ENCODE measurements at regions not wholly inside any gene's neighbourhood (a gene's known extent, or its start where the extent isn't known, plus 50 kb on each side); places are given as distances from the start of the nearest gene placed in this dataset.

DNA sequence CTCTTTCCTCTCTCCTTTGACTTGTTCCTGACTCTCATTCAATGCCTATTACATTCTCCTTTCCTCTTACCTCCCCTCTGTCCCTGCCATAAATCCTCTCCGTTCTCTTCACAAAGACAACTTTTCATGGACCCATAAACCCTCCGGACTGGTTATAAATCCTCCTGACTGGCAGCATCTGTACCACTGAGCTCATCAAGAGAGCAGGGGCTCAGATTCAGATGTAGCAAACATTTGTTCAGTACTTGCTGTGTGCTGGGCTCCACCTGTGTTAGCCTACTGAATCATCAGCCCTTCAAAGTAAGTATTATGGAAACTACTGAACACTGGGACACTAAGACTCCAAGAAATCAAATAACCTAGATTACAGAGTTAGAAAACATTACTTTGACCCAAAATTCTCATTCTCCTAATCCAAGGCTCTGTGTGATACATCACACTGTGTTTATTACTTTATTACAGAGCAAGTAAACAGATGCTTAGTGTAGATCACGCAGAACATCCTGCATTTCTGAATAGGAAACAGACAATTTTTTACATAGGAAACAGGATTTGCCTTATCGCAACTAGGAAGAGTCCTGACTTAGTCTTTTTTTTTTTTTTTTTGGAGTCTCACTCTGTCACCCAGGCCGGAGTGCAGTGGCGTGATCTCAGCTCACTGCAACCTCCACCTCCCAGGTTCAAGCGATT is 108.6 kb upstream of the PDE1C start:
- TF ChIP-seq POLR2AphosphoS5 (IDR thresholded peaks at IDR 0.05) (no peak), CTCF (IDR thresholded peaks at IDR 0.05 in 8 of 11, conservative IDR thresholded peaks at IDR 0.05 in 3 of 11) (no peak), POLR2A (IDR thresholded peaks at IDR 0.05) (no peak)

Data from spleen (tissue), 7 donors.